Right lobe of liver (tissue), 6 donors: ENCODE measurements at regions not wholly inside any gene's neighbourhood (a gene's known extent, or its start where the extent isn't known, plus 50 kb on each side); places are given as distances from the start of the nearest gene placed in this dataset.

ENCODE experiments used
- ATAC-seq, 4 donors: fragments of 200-7000 bp; cut with Tn5 transposase; one replicate each; pipeline ENCODE4 v1.9.1; 2020; ENCODE audit warnings: mild to moderate bottlenecking in 4 of 4, moderate library complexity in 4 of 4
- DNase-seq, 3 donors: peaks; one replicate each; pipeline ENCODE4 v3.0.0-alpha.2; 2020
- H3K27ac ChIP-seq, 3 donors: fragments of 200-600 bp; one replicate each; pipeline ENCODE4 v1.8.0; 2022
- H3K27me3 ChIP-seq, 2 donors: fragments of 200-600 bp; one replicate each; pipeline ENCODE4 v1.8.0; 2022
- H3K36me3 ChIP-seq, 4 donors: fragments of 200-600 bp; sonication (generic) in 1 of 4; one replicate each; pipeline versions ENCODE4 v1.5.1 to v1.8.0; 2017 to 2022; ENCODE audit warnings: control low read depth in 1 of 4
- H3K4me1 ChIP-seq, 4 donors: fragments of 200-600 bp; sonication (generic) in 1 of 4; one replicate each; pipeline versions ENCODE4 v1.5.1 to v1.8.0; 2017 to 2022; ENCODE audit warnings: control low read depth in 1 of 4
- H3K4me3 ChIP-seq, 3 donors: fragments of 200-600 bp; one replicate each; pipeline ENCODE4 v1.8.0; 2022
- H3K9me3 ChIP-seq, 4 donors: fragments of 200-600 bp; sonication (generic) in 1 of 4; one replicate each; pipeline versions ENCODE4 v1.5.1 to v1.8.0; 2017 to 2022; ENCODE audit warnings: control low read depth in 1 of 4
- POLR2A ChIP-seq: fragments of 450-650 bp; IDR thresholded peaks from one replicate; pipeline ENCODE4 v1.6.1; 2017; ENCODE audit warnings: antibody characterized with exemption, mild to moderate bottlenecking
- WGBS: methylation state at CpG from one replicate; pipeline ENCODE4 v1.1.6; 2018; ENCODE audit warnings: low coverage, low lambda C conversion rate; ENCODE audit not compliant: insufficient coverage; ENCODE audit errors: missing lambda C conversion rate; 5-methylcytosine and 5-hydroxymethylcytosine counted together
- intact Hi-C, 2 donors: fragments of 100-400 bp; cut with DNase I; formaldehyde crosslinking; loops; one replicate each; pipeline versions ENCODE4 v1.11.2 to v1.14.1; 2022
- TF ChIP-seq, protein P1 (sequence below), 4 donors: fragments of 200-600 bp in 3 of 4; fragments of 450-650 bp in 1 of 4; IDR thresholded peaks; one replicate each; pipeline versions ENCODE4 v1.5.1 to v1.8.0; 2016 to 2022; ENCODE audit warnings: antibody characterized with exemption in 4 of 4, mild to moderate bottlenecking in 2 of 4
- donor health status: DM: no; HTN: yes; CAD: no.
- donor health status: DM: no; HTN: no; CAD: no.
- donor health status: DM: no; HTN: no; CAD: no.
- donor health status: DM: no; HTN: yes; CAD: no.
- donor health status: DM: no; HTN: yes; CAD: no.

DNA sequence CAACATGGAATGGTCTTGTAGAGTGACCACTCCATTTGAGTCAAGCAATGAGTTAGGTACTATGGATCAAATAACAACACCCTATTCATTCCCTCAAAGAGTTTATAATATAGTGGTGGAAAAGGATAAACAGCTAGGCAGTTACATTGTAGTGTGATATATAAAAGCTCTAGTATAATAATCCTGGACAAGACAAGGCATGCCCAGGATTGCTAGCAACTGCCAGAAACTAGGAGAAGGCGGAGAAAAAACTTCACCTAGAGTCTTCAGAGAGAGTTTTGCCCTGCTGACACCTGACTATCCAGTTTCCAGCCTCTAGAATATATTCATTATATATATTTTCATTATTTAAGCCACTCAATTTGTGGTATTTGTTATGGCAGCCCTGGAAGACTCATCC, 530.6 kb downstream of the KLF12 start:
- H3K27me3 ChIP-seq, result no peaks in the 10 kb centered on the region
- TF ChIP-seq POLR2A, result no peak
- TF ChIP-seq, protein P1, sequence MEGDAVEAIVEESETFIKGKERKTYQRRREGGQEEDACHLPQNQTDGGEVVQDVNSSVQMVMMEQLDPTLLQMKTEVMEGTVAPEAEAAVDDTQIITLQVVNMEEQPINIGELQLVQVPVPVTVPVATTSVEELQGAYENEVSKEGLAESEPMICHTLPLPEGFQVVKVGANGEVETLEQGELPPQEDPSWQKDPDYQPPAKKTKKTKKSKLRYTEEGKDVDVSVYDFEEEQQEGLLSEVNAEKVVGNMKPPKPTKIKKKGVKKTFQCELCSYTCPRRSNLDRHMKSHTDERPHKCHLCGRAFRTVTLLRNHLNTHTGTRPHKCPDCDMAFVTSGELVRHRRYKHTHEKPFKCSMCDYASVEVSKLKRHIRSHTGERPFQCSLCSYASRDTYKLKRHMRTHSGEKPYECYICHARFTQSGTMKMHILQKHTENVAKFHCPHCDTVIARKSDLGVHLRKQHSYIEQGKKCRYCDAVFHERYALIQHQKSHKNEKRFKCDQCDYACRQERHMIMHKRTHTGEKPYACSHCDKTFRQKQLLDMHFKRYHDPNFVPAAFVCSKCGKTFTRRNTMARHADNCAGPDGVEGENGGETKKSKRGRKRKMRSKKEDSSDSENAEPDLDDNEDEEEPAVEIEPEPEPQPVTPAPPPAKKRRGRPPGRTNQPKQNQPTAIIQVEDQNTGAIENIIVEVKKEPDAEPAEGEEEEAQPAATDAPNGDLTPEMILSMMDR (IDR thresholded peaks at IDR 0.05), result no peak
- no peaks in the 10 kb centered on the region for H3K36me3 ChIP-seq
- 90% methylated on average over 1 of the region's 1 CpG for WGBS
- intact Hi-C loops, result no loop called here
- no peak for DNase-seq
- no peaks in the 10 kb centered on the region for H3K9me3 ChIP-seq
- ATAC-seq, result no peak
- no peak overlapping the region for H3K4me3 ChIP-seq
- H3K27ac ChIP-seq, result no peak overlapping the region
- peaks cover 0 to 14% (median 0%) of the 10 kb centered on the region in 4 donors for H3K4me1 ChIP-seq

DNA sequence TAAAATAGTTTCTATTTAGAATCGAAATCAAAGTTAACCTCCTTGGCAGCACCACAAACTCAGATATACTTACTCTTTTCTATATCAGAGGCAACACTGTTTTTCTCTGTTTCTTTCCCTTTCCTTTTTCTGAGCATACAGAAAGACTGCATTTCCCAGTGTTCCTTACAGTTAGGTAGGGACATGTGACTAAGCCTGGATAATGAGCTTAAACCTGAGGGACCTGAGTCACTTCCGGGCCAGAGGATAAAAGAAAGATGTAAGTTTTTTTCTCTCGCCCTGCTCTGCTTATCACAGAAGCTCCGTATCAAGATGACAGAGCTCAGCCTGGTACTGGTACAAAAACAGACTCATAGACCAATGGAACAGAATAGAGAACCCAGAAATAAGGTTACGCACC, 531.9 kb downstream of the KLF12 start:
- Histone ChIP-seq H3K27ac (no peak overlapping the region), H3K4me1 (peaks cover 0 to under 1% (median 0%) of the 10 kb centered on the region in 4 donors), H3K36me3 (no peaks in the 10 kb centered on the region), H3K9me3 (no peaks in the 10 kb centered on the region), H3K4me3 (no peak overlapping the region), H3K27me3 (no peaks in the 10 kb centered on the region)
- ATAC-seq, result no peak
- intact Hi-C loops, result no loop called here
- TF ChIP-seq, protein P1 (IDR thresholded peaks at IDR 0.05), result no peak
- no peak for TF ChIP-seq POLR2A
- WGBS, result 61% methylated on average over 5 of the region's 5 CpGs
- DNase-seq, result no peak

GRCh38 chr13:73601708-73602107, 532.5 kb downstream of the KLF12 start:
- 83% methylated on average over 1 of the region's 1 CpG for WGBS
- TF ChIP-seq POLR2A, result no peak
- TF ChIP-seq, protein P1 (IDR thresholded peaks at IDR 0.05), result no peak
- no peaks in the 10 kb centered on the region for H3K9me3 ChIP-seq
- no peaks in the 10 kb centered on the region for H3K4me1 ChIP-seq
- H3K36me3 ChIP-seq, result no peaks in the 10 kb centered on the region
- no peak overlapping the region for H3K4me3 ChIP-seq
- H3K27me3 ChIP-seq, result no peaks in the 10 kb centered on the region
- intact Hi-C loops, result no loop called here
- DNase-seq, result no peak
- no peak overlapping the region for H3K27ac ChIP-seq
- no peak for ATAC-seq

GRCh38 chr13:73599232-73600128, 534.7 kb downstream of the KLF12 start:
- Histone ChIP-seq H3K4me1 (no peaks in the 10 kb centered on the region), H3K27ac (no peak overlapping the region), H3K4me3 (no peak overlapping the region), H3K36me3 (no peaks in the 10 kb centered on the region), H3K9me3 (no peaks in the 10 kb centered on the region), H3K27me3 (no peaks in the 10 kb centered on the region)
- intact Hi-C loops, result no loop called here
- WGBS, result 80% methylated on average over 9 of the region's 9 CpGs
- DNase-seq (no peak), ATAC-seq (no peak)
- TF ChIP-seq POLR2A, result no peak
- TF ChIP-seq, protein P1 (IDR thresholded peaks at IDR 0.05), result no peak
